Mesendoderm (in vitro differentiated cells): ENCODE measurements at regions not wholly inside any gene's neighbourhood (a gene's known extent, or its start where the extent isn't known, plus 50 kb on each side); places are given as distances from the start of the nearest gene placed in this dataset.

Source experiments
- DNase-seq: peaks from one replicate; pipeline ENCODE4 v3.0.0; 2013
- H2AK5ac ChIP-seq: 2 replicates; pipeline ENCODE4 v1.6.1; 2013; ENCODE audit warnings: low read length, inconsistent platforms
- H2BK120ac ChIP-seq: 2 replicates; pipeline ENCODE4 v1.6.1; 2013; ENCODE audit warnings: low read depth, mild to moderate bottlenecking, low read length, moderate library complexity, mixed read lengths
- H2BK15ac ChIP-seq: replicated peaks from 2 replicates; pipeline ENCODE4 v1.6.1; 2013; ENCODE audit warnings: low read depth, mild to moderate bottlenecking, moderate library complexity
- H2BK5ac ChIP-seq: 2 replicates; pipeline ENCODE4 v1.6.1; 2013; ENCODE audit warnings: low read length, inconsistent platforms
- H3K18ac ChIP-seq: 2 replicates; pipeline ENCODE4 v1.6.1; 2013; ENCODE audit warnings: mild to moderate bottlenecking, low read length, mixed read lengths
- H3K23ac ChIP-seq: one replicate; pipeline ENCODE4 v1.6.1; 2013; ENCODE audit warnings: low read length
- H3K27ac ChIP-seq: 2 replicates; pipeline ENCODE4 v1.5.1; 2013; ENCODE audit warnings: low read depth, mild to moderate bottlenecking, inconsistent platforms, low read length, moderate library complexity
- H3K27me3 ChIP-seq: 2 replicates; pipeline ENCODE4 v1.6.1; 2013; ENCODE audit warnings: low read length, control low read depth, mild to moderate bottlenecking, inconsistent platforms; ENCODE audit not compliant: insufficient read depth, poor library complexity
- H3K36me3 ChIP-seq: 2 replicates; pipeline ENCODE4 v1.6.1; 2013; ENCODE audit warnings: low read length, inconsistent platforms; ENCODE audit not compliant: control insufficient read depth, insufficient read depth
- H3K4ac ChIP-seq: one replicate; pipeline ENCODE4 v1.6.1; 2013; ENCODE audit warnings: low read depth, mild to moderate bottlenecking, low read length, moderate library complexity
- H3K4me1 ChIP-seq: 2 replicates; pipeline ENCODE4 v1.6.1; 2013; ENCODE audit warnings: low read depth, low read length, inconsistent platforms; ENCODE audit not compliant: control insufficient read depth
- H3K4me2 ChIP-seq: 2 replicates; pipeline ENCODE4 v1.6.1; 2013; ENCODE audit warnings: low read length
- H3K4me3 ChIP-seq: 2 replicates; pipeline ENCODE4 v1.5.1; 2013; ENCODE audit warnings: mild to moderate bottlenecking, low read length
- H3K56ac ChIP-seq: one replicate; pipeline ENCODE4 v1.6.1; 2013; ENCODE audit warnings: low read length
- H3K79me1 ChIP-seq: 2 replicates; pipeline ENCODE4 v1.6.1; 2013; ENCODE audit warnings: low read length, inconsistent platforms
- H3K79me2 ChIP-seq: 2 replicates; pipeline ENCODE4 v1.6.1; 2013; ENCODE audit warnings: mild to moderate bottlenecking, low read length; ENCODE audit not compliant: control insufficient read depth, insufficient read depth
- H3K9ac ChIP-seq: 2 replicates; pipeline ENCODE4 v1.6.1; 2013; ENCODE audit warnings: low read length, inconsistent platforms
- H4K5ac ChIP-seq: one replicate; pipeline ENCODE4 v1.6.1; 2013; ENCODE audit warnings: low read length
- H4K8ac ChIP-seq: one replicate; pipeline ENCODE4 v1.6.1; 2013; ENCODE audit warnings: low read depth, mild to moderate bottlenecking, control low read depth, low read length, moderate library complexity
- WGBS: extraction: QIAGEN DNeasy Blood & Tissue Kit; methylation state at CpG from one replicate; pipeline ENCODE4 v1.1.7; 2013; ENCODE audit warnings: low lambda C conversion rate, missing lambda C conversion rate; ENCODE audit not compliant: insufficient coverage; ENCODE audit errors: extremely low coverage; 5-methylcytosine and 5-hydroxymethylcytosine counted together

GRCh38 chr2:173419506-173419905 is 64.8 kb downstream of the CDCA7 start:
- Histone ChIP-seq H3K4ac (no peak overlapping the region), H3K4me1 (no peaks in the 10 kb centered on the region), H3K36me3 (no peaks in the 10 kb centered on the region), H2BK15ac (no peak overlapping the region), H3K27me3 (no peaks in the 10 kb centered on the region), H4K5ac (no peak overlapping the region), H3K4me2 (no peak overlapping the region), H3K79me1 (no peaks in the 10 kb centered on the region), H3K27ac (no peak overlapping the region), H3K4me3 (no peak overlapping the region), H3K9ac (no peak overlapping the region), H2AK5ac (no peak overlapping the region), H3K23ac (no peak overlapping the region), H4K8ac (no peak overlapping the region), H3K18ac (no peak overlapping the region), H3K79me2 (no peaks in the 10 kb centered on the region), H2BK120ac (no peak overlapping the region), H2BK5ac (no peak overlapping the region), H3K56ac (no peak overlapping the region)
- no CpG with 5 or more reads among the region's 4 CpGs for WGBS
- no peak for DNase-seq

- Histone ChIP-seq H2BK15ac (no peak overlapping the region), H3K79me2 (no peaks in the 10 kb centered on the region), H3K23ac (no peak overlapping the region), H3K4me3 (no peak overlapping the region), H3K9ac (no peak overlapping the region), H3K4ac (no peak overlapping the region), H3K56ac (no peak overlapping the region), H3K79me1 (no peaks in the 10 kb centered on the region), H2BK5ac (no peak overlapping the region), H3K27me3 (no peaks in the 10 kb centered on the region), H2AK5ac (no peak overlapping the region), H4K8ac (no peak overlapping the region), H3K27ac (no peak overlapping the region), H3K18ac (no peak overlapping the region), H3K4me1 (no peaks in the 10 kb centered on the region), H4K5ac (no peak overlapping the region), H3K36me3 (no peaks in the 10 kb centered on the region), H3K4me2 (no peak overlapping the region), H2BK120ac (no peak overlapping the region)
- DNase-seq, result no peak
- no CpG with 5 or more reads among the region's 2 CpGs for WGBS
These were observed 70.2 kb downstream of the CDCA7 start for GRCh38 chr2:173424886-173425285.

- H3K4me2 ChIP-seq, result no peak overlapping the region
- no peak overlapping the region for H3K23ac ChIP-seq
- H2BK5ac ChIP-seq, result no peak overlapping the region
- no peak overlapping the region for H4K5ac ChIP-seq
- no CpG with 5 or more reads among the region's 6 CpGs for WGBS
- H3K27me3 ChIP-seq, result no peaks in the 10 kb centered on the region
- no peak overlapping the region for H3K18ac ChIP-seq
- H3K27ac ChIP-seq, result no peak overlapping the region
- H2BK120ac ChIP-seq, result no peak overlapping the region
- no peak overlapping the region for H3K4me3 ChIP-seq
- H3K56ac ChIP-seq, result no peak overlapping the region
- no peaks in the 10 kb centered on the region for H3K79me1 ChIP-seq
- H2AK5ac ChIP-seq, result no peak overlapping the region
- DNase-seq, result no peak
- no peak overlapping the region for H4K8ac ChIP-seq
- no peaks in the 10 kb centered on the region for H3K79me2 ChIP-seq
- no peaks in the 10 kb centered on the region for H3K4me1 ChIP-seq
- H3K4ac ChIP-seq, result no peak overlapping the region
- no peak overlapping the region for H2BK15ac ChIP-seq
- H3K36me3 ChIP-seq, result no peaks in the 10 kb centered on the region
- H3K9ac ChIP-seq, result no peak overlapping the region
These were observed 73.4 kb downstream of the CDCA7 start for GRCh38 chr2:173427887-173428668.

GRCh38 chr2:173431191-173431590 is 76.5 kb downstream of the CDCA7 start:
- Histone ChIP-seq H3K4me3 (no peak overlapping the region), H4K5ac (no peak overlapping the region), H3K18ac (no peak overlapping the region), H3K56ac (no peak overlapping the region), H3K79me1 (no peaks in the 10 kb centered on the region), H3K23ac (no peak overlapping the region), H3K4ac (no peak overlapping the region), H3K27me3 (no peaks in the 10 kb centered on the region), H4K8ac (no peak overlapping the region), H2BK5ac (no peak overlapping the region), H2BK120ac (no peak overlapping the region), H3K36me3 (no peaks in the 10 kb centered on the region), H2AK5ac (no peak overlapping the region), H3K9ac (no peak overlapping the region), H3K27ac (no peak overlapping the region), H3K4me2 (no peak overlapping the region), H2BK15ac (no peak overlapping the region), H3K4me1 (no peaks in the 10 kb centered on the region), H3K79me2 (no peaks in the 10 kb centered on the region)
- no CpG with 5 or more reads among the region's 5 CpGs for WGBS
- no peak for DNase-seq

- WGBS, result no CpG with 5 or more reads among the region's 7 CpGs
- DNase-seq, result no peak
- H3K23ac ChIP-seq, result no peak overlapping the region
- no peak overlapping the region for H4K5ac ChIP-seq
- no peak overlapping the region for H3K18ac ChIP-seq
- H3K56ac ChIP-seq, result no peak overlapping the region
- no peaks in the 10 kb centered on the region for H3K79me2 ChIP-seq
- no peak overlapping the region for H3K4me2 ChIP-seq
- no peak overlapping the region for H3K27ac ChIP-seq
- no peak overlapping the region for H3K4me3 ChIP-seq
- H3K36me3 ChIP-seq, result no peaks in the 10 kb centered on the region
- H3K4ac ChIP-seq, result no peak overlapping the region
- H2BK15ac ChIP-seq, result no peak overlapping the region
- H2AK5ac ChIP-seq, result no peak overlapping the region
- no peaks in the 10 kb centered on the region for H3K4me1 ChIP-seq
- no peaks in the 10 kb centered on the region for H3K27me3 ChIP-seq
- no peak overlapping the region for H2BK5ac ChIP-seq
- H2BK120ac ChIP-seq, result no peak overlapping the region
- H3K79me1 ChIP-seq, result no peaks in the 10 kb centered on the region
- H3K9ac ChIP-seq, result no peak overlapping the region
- H4K8ac ChIP-seq, result no peak overlapping the region
These were observed 77.5 kb downstream of the CDCA7 start for GRCh38 chr2:173432049-173432754.
